ENCODE measurements at regions not wholly inside any gene's neighbourhood (a gene's known extent, or its start where the extent isn't known, plus 50 kb on each side); places are given as distances from the start of the nearest gene placed in this dataset.

- Histone ChIP-seq H3F3A (ENCODE audit: insufficient read depth) (no peaks in the 10 kb centered on the region), H3K79me2 (ENCODE audit: insufficient read depth) (no peaks in the 10 kb centered on the region), H3K4me1 (ENCODE audit: insufficient read depth) (no peaks in the 10 kb centered on the region), H3K9me2 (ENCODE audit: insufficient read depth) (no peaks in the 10 kb centered on the region), H3K36me3 (ENCODE audit: low read depth) (no peaks in the 10 kb centered on the region), H4K20me1 (ENCODE audit: insufficient read depth) (no peaks in the 10 kb centered on the region), H3K4me3 (no peak overlapping the region), H3K27me3 (replicated peaks; ENCODE audit: insufficient read depth) (no peaks in the 10 kb centered on the region), H3K27ac (no peak overlapping the region), H3K4me2 (ENCODE audit: unreplicated experiment) (no peak overlapping the region), H3K9me3 (ENCODE audit: low read depth) (no peaks in the 10 kb centered on the region), H3K9ac (no peak overlapping the region), H2AFZ (no peak overlapping the region)
- 94 to 96% methylated on average over 3 of the region's 3 CpGs for WGBS, 2 experiments (ENCODE audit: low coverage in 1 of 2, low lambda C conversion rate in 2 of 2, missing lambda C conversion rate in 2 of 2)
- in situ Hi-C loops (cut with MboI), result loop anchor here (25.0 kb wide), 3 partner anchors 746 to 1246 kb away; no protein-coding TSS in a partner anchor
- TF ChIP-seq EZH2 (IDR thresholded peaks at IDR 0.05; ENCODE audit: insufficient read depth, poor library complexity, severe bottlenecking) (no peak), EZH2phosphoT487 (IDR thresholded peaks at IDR 0.05; ENCODE audit: insufficient read depth, low read depth) (no peak)
- DNase-seq, result no peak
Measured at GRCh38 chr7:81491573-81491972, 278.3 kb downstream of the HGF start.

- in situ Hi-C loops (cut with MboI), result loop anchor here (25.0 kb wide), 3 partner anchors 749 to 1249 kb away; no protein-coding TSS in a partner anchor
Measured at GRCh38 chr7:81488210-81488609, 281.6 kb downstream of the HGF start.

GRCh38 chr7:81487516-81487915, 282.3 kb downstream of the HGF start:
- H3K27me3 ChIP-seq (replicated peaks; ENCODE audit: insufficient read depth), result no peaks in the 10 kb centered on the region
- no peaks in the 10 kb centered on the region for H3K9me3 ChIP-seq (ENCODE audit: low read depth)
- no peaks in the 10 kb centered on the region for H3K9me2 ChIP-seq (ENCODE audit: insufficient read depth)
- 78 to 79% methylated on average over 6 of the region's 6 CpGs for WGBS, 2 experiments (ENCODE audit: low coverage in 1 of 2, low lambda C conversion rate in 2 of 2, missing lambda C conversion rate in 2 of 2)
- in situ Hi-C loops (cut with MboI), result loop anchor here (25.0 kb wide), 3 partner anchors 750 to 1250 kb away; no protein-coding TSS in a partner anchor
- H3K36me3 ChIP-seq (ENCODE audit: low read depth), result no peaks in the 10 kb centered on the region
- no peaks in the 10 kb centered on the region for H3K4me1 ChIP-seq (ENCODE audit: insufficient read depth)
- H3K9ac ChIP-seq, result no peak overlapping the region
- H3K27ac ChIP-seq, result no peak overlapping the region
- TF ChIP-seq EZH2 (IDR thresholded peaks at IDR 0.05; ENCODE audit: insufficient read depth, poor library complexity, severe bottlenecking), result no peak
- no peak for TF ChIP-seq EZH2phosphoT487 (IDR thresholded peaks at IDR 0.05; ENCODE audit: insufficient read depth, low read depth)
- no peaks in the 10 kb centered on the region for H4K20me1 ChIP-seq (ENCODE audit: insufficient read depth)
- no peaks in the 10 kb centered on the region for H3K79me2 ChIP-seq (ENCODE audit: insufficient read depth)
- H3K4me3 ChIP-seq, result no peak overlapping the region
- no peak overlapping the region for H3K4me2 ChIP-seq (ENCODE audit: unreplicated experiment)
- H3F3A ChIP-seq (ENCODE audit: insufficient read depth), result peaks cover 10% of the 10 kb centered on the region; the same call in 1 of the 2 replicates
- no peak overlapping the region for H2AFZ ChIP-seq
- DNase-seq, result no peak

More at GRCh38 chr7:81488210-81488609, 281.6 kb downstream of the HGF start:
- 94 to 95% methylated on average over 2 of the region's 2 CpGs for WGBS, 2 experiments (ENCODE audit: low coverage in 1 of 2, low lambda C conversion rate in 2 of 2, missing lambda C conversion rate in 2 of 2)
- Histone ChIP-seq H3K9me2 (ENCODE audit: insufficient read depth) (no peaks in the 10 kb centered on the region), H3F3A (ENCODE audit: insufficient read depth) (peaks cover 10% of the 10 kb centered on the region; the same call in 1 of the 2 replicates), H3K9me3 (ENCODE audit: low read depth) (no peaks in the 10 kb centered on the region), H3K27ac (no peak overlapping the region), H3K4me1 (ENCODE audit: insufficient read depth) (no peaks in the 10 kb centered on the region), H3K9ac (no peak overlapping the region), H3K4me3 (no peak overlapping the region), H4K20me1 (ENCODE audit: insufficient read depth) (no peaks in the 10 kb centered on the region), H3K79me2 (ENCODE audit: insufficient read depth) (no peaks in the 10 kb centered on the region), H3K4me2 (ENCODE audit: unreplicated experiment) (no peak overlapping the region), H3K36me3 (ENCODE audit: low read depth) (no peaks in the 10 kb centered on the region), H3K27me3 (replicated peaks; ENCODE audit: insufficient read depth) (no peaks in the 10 kb centered on the region), H2AFZ (no peak overlapping the region)
- no peak for DNase-seq
- TF ChIP-seq EZH2phosphoT487 (IDR thresholded peaks at IDR 0.05; ENCODE audit: insufficient read depth, low read depth) (no peak), EZH2 (IDR thresholded peaks at IDR 0.05; ENCODE audit: insufficient read depth, poor library complexity, severe bottlenecking) (no peak)

- no peaks in the 10 kb centered on the region for H3K9me2 ChIP-seq (ENCODE audit: insufficient read depth)
- TF ChIP-seq EZH2 (IDR thresholded peaks at IDR 0.05; ENCODE audit: insufficient read depth, poor library complexity, severe bottlenecking) (no peak), EZH2phosphoT487 (IDR thresholded peaks at IDR 0.05; ENCODE audit: insufficient read depth, low read depth) (no peak)
- DNase-seq, result peak; percentile 93
- 20 to 22% methylated on average over 3 of the region's 3 CpGs for WGBS, 2 experiments (ENCODE audit: low coverage in 1 of 2, low lambda C conversion rate in 2 of 2, missing lambda C conversion rate in 2 of 2)
- H3F3A ChIP-seq (ENCODE audit: insufficient read depth), result peaks cover 10% of the 10 kb centered on the region; the same call in 1 of the 2 replicates
- H3K9me3 ChIP-seq (ENCODE audit: low read depth), result no peaks in the 10 kb centered on the region
- H3K9ac ChIP-seq, result no peak overlapping the region
- no peaks in the 10 kb centered on the region for H3K79me2 ChIP-seq (ENCODE audit: insufficient read depth)
- H3K27me3 ChIP-seq (replicated peaks; ENCODE audit: insufficient read depth), result no peaks in the 10 kb centered on the region
- H3K36me3 ChIP-seq (ENCODE audit: low read depth), result no peaks in the 10 kb centered on the region
- H4K20me1 ChIP-seq (ENCODE audit: insufficient read depth), result no peaks in the 10 kb centered on the region
- no peak overlapping the region for H3K27ac ChIP-seq
- H3K4me2 ChIP-seq (ENCODE audit: unreplicated experiment), result no peak overlapping the region
- no peak overlapping the region for H2AFZ ChIP-seq
- H3K4me1 ChIP-seq (ENCODE audit: insufficient read depth), result no peaks in the 10 kb centered on the region
- no peak overlapping the region for H3K4me3 ChIP-seq
- in situ Hi-C loops (cut with MboI), result loop anchor here (25.0 kb wide), 3 partner anchors 753 to 1253 kb away; no protein-coding TSS in a partner anchor
Measured at GRCh38 chr7:81484261-81484660, 285.6 kb downstream of the HGF start.
